HepG2 (cell line): ENCODE measurements at regions not wholly inside any gene's neighbourhood (a gene's known extent, or its start where the extent isn't known, plus 50 kb on each side); places are given as distances from the start of the nearest gene placed in this dataset.

Experiments used
- CREM ChIP-seq, 2 experiments: sonication (generic) in 1 of 2; formaldehyde crosslinking in 1 of 2; IDR thresholded peaks; 2 replicates each; pipeline versions ENCODE4 v1.4.0 to v1.6.1; 2016 to 2020; ENCODE audit warnings: antibody characterized with exemption in 1 of 2, mild to moderate bottlenecking in 1 of 2, missing genetic modification reagents in 1 of 2
- DDIT3 ChIP-seq: sonication (generic); formaldehyde crosslinking; IDR thresholded peaks from 2 replicates; pipeline ENCODE4 v1.4.0; 2020; ENCODE audit warnings: mild to moderate bottlenecking, missing genetic modification reagents
- FLYWCH1 ChIP-seq: sonication (generic); formaldehyde crosslinking; IDR thresholded peaks from 2 replicates; pipeline ENCODE4 v1.8.1; 2023; ENCODE audit warnings: mild to moderate bottlenecking, missing genetic modification reagents
- FOSL2 ChIP-seq: sonication (generic); formaldehyde crosslinking; IDR thresholded peaks from 2 replicates; pipeline ENCODE4 v1.4.0; 2020; ENCODE audit warnings: missing genetic modification reagents
- GATAD1 ChIP-seq: IDR thresholded peaks from 2 replicates; pipeline ENCODE4 v1.6.1; 2016; ENCODE audit warnings: missing genetic modification reagents, missing compliant biosample characterization
- GRHL1 ChIP-seq: sonication (generic); formaldehyde crosslinking; conservative IDR thresholded peaks from 2 replicates; pipeline ENCODE4 v1.8.0; 2022; ENCODE audit warnings: missing genetic modification reagents
- KDM5A ChIP-seq: fragments of 200-600 bp; sonication (generic); IDR thresholded peaks from 2 replicates; pipeline ENCODE4 v1.7.0; 2018; ENCODE audit warnings: antibody characterized with exemption, mild to moderate bottlenecking, low read length, borderline replicate concordance
- KDM6A ChIP-seq: IDR thresholded peaks from 2 replicates; pipeline ENCODE4 v1.6.1; 2016; ENCODE audit warnings: low read depth
- MAFK ChIP-seq, 2 experiments: IDR thresholded peaks in 1 of 2; conservative IDR thresholded peaks in 1 of 2; 2 replicates each; pipeline ENCODE4 v1.6.1; 2011; ENCODE audit warnings: improper control_type of control experiment in 2 of 2, low read length in 2 of 2
- MEF2D ChIP-seq: sonication (generic); formaldehyde crosslinking; IDR thresholded peaks from 2 replicates; pipeline ENCODE4 v1.5.1; 2020; ENCODE audit warnings: mild to moderate bottlenecking, missing genetic modification reagents
- NR2F1 ChIP-seq, 2 experiments: fragments of 450-650 bp in 1 of 2; formaldehyde crosslinking in 1 of 2; IDR thresholded peaks; 2 replicates each; pipeline versions ENCODE4 v1.5.0 to v1.6.1; 2016 to 2020; ENCODE audit warnings: mild to moderate bottlenecking in 1 of 2, missing compliant biosample characterization in 1 of 2, missing genetic modification reagents in 1 of 2, moderate library complexity in 1 of 2
- PBX2 ChIP-seq: IDR thresholded peaks from 2 replicates; pipeline ENCODE4 v1.6.1; 2016; ENCODE audit warnings: control low read depth
- SETDB1 ChIP-seq: sonication (generic); formaldehyde crosslinking; IDR thresholded peaks from 2 replicates; pipeline ENCODE4 v1.5.1; 2020; ENCODE audit warnings: missing genetic modification reagents, mild to moderate bottlenecking, borderline replicate concordance
- TRIM22 ChIP-seq: fragments of 450-650 bp; IDR thresholded peaks from 2 replicates; pipeline ENCODE4 v1.6.1; 2017
- ZBTB25 ChIP-seq: IDR thresholded peaks from 2 replicates; pipeline ENCODE4 v1.6.1; 2018; ENCODE audit warnings: missing genetic modification reagents
- ZBTB38 ChIP-seq: sonication (generic); formaldehyde crosslinking; IDR thresholded peaks from 2 replicates; pipeline ENCODE4 v1.5.1; 2020; ENCODE audit warnings: mild to moderate bottlenecking, missing genetic modification reagents
- ZBTB46 ChIP-seq: sonication (generic); formaldehyde crosslinking; IDR thresholded peaks from 2 replicates; pipeline ENCODE4 v1.4.0; 2020; ENCODE audit warnings: mild to moderate bottlenecking, missing genetic modification reagents, borderline replicate concordance
- ZFP37 ChIP-seq: sonication (generic); formaldehyde crosslinking; IDR thresholded peaks from 2 replicates; pipeline ENCODE4 v1.4.0; 2020; ENCODE audit warnings: missing genetic modification reagents, borderline replicate concordance
- ZNF354B ChIP-seq: sonication (generic); formaldehyde crosslinking; IDR thresholded peaks from 2 replicates; pipeline ENCODE4 v1.8.0; 2022; ENCODE audit warnings: mild to moderate bottlenecking, missing genetic modification reagents
- ZNF441 ChIP-seq: sonication (generic); formaldehyde crosslinking; IDR thresholded peaks from 2 replicates; pipeline ENCODE4 v1.7.0; 2021; ENCODE audit warnings: missing genetic modification reagents, borderline replicate concordance
- ZNF572 ChIP-seq: sonication (generic); formaldehyde crosslinking; IDR thresholded peaks from 2 replicates; pipeline ENCODE4 v1.5.1; 2020; ENCODE audit warnings: mild to moderate bottlenecking, missing genetic modification reagents
- ZNF672 ChIP-seq: sonication (generic); formaldehyde crosslinking; IDR thresholded peaks from 2 replicates; pipeline ENCODE4 v1.8.1; 2022; ENCODE audit warnings: missing genetic modification reagents
- ZNF773 ChIP-seq: sonication (generic); formaldehyde crosslinking; IDR thresholded peaks from 2 replicates; pipeline ENCODE4 v1.4.0; 2020; ENCODE audit warnings: missing genetic modification reagents, borderline replicate concordance
- ZNF775 ChIP-seq: sonication (generic); formaldehyde crosslinking; IDR thresholded peaks from 2 replicates; pipeline ENCODE4 v1.4.0; 2020; ENCODE audit warnings: missing genetic modification reagents, mild to moderate bottlenecking, moderate library complexity, borderline replicate concordance

GRCh38 chr5:155514105-155514563, 500.6 kb downstream of the KIF4B start (continued):
- TF ChIP-seq KDM5A (no peak), MEF2D (CRISPR knock-in tag) (no peak), CREM (IDR thresholded peaks at IDR 0.05) (peak; percentile 59; the same call in 1 of the 2 replicates), CREM (CRISPR knock-in tag; IDR thresholded peaks at IDR 0.05) (no peak), KDM6A (CRISPR knock-in tag) (0 out of 2 replicates have a peak, but pooled peaks have one; percentile 29), ZBTB38 (no peak), DDIT3 (CRISPR knock-in tag) (no peak), PBX2 (peak; percentile 57; the same call in 1 of the 2 replicates), NR2F1 (CRISPR knock-in tag; IDR thresholded peaks at IDR 0.05) (0 out of 4 replicates have a peak, but pooled peaks of 1 of the 2 experiments have one; percentile 28), TRIM22 (no peak), SETDB1 (CRISPR knock-in tag) (no peak), GRHL1 (CRISPR knock-in tag) (no peak), FLYWCH1 (CRISPR knock-in tag) (no peak), ZNF572 (CRISPR knock-in tag) (no peak), ZNF672 (no peak), ZNF773 (CRISPR knock-in tag) (no peak), ZFP37 (CRISPR knock-in tag) (no peak), ZNF775 (CRISPR knock-in tag) (no peak), GATAD1 (CRISPR knock-in tag) (no peak), FOSL2 (peak; percentile 87), MAFK (conservative IDR thresholded peaks at IDR 0.05 in 1 of 2, IDR thresholded peaks at IDR 0.05 in 1 of 2; ENCODE audit: low read length in 2 of 2) (0 out of 4 replicates have a peak, but pooled peaks of 1 of the 2 experiments have one; percentile 5), ZNF441 (CRISPR knock-in tag) (no peak), ZBTB46 (CRISPR knock-in tag) (no peak), ZBTB25 (CRISPR knock-in tag) (no peak), ZNF354B (CRISPR knock-in tag) (no peak)
